Upper lobe of left lung (tissue), 6 donors: ENCODE measurements at regions not wholly inside any gene's neighbourhood (a gene's known extent, or its start where the extent isn't known, plus 50 kb on each side); places are given as distances from the start of the nearest gene placed in this dataset.

Source experiments
- ATAC-seq, 2 donors: fragments of 200-7000 bp; cut with Tn5 transposase; one replicate each; pipeline ENCODE4 v1.9.1; 2022; ENCODE audit warnings: mild to moderate bottlenecking in 2 of 2, moderate library complexity in 2 of 2; ENCODE audit not compliant: low FRiP score in 2 of 2
- DNase-seq, 2 donors: peaks; one replicate each; pipeline ENCODE4 v3.0.0-alpha.2; 2019 to 2020
- H3K27ac ChIP-seq, 4 donors: fragments of 200-600 bp; sonication (generic); one replicate each; pipeline ENCODE4 v1.5.1; 2016 to 2019
- H3K27me3 ChIP-seq, 4 donors: fragments of 200-600 bp; sonication (generic); one replicate each; pipeline ENCODE4 v1.5.1; 2017 to 2019
- H3K36me3 ChIP-seq, 4 donors: fragments of 200-600 bp; sonication (generic); one replicate each; pipeline ENCODE4 v1.5.1; 2016 to 2019
- H3K4me1 ChIP-seq, 4 donors: fragments of 200-600 bp; sonication (generic); one replicate each; pipeline ENCODE4 v1.5.1; 2018 to 2019
- H3K4me3 ChIP-seq, 4 donors: fragments of 200-600 bp; sonication (generic); one replicate each; pipeline ENCODE4 v1.5.1; 2017 to 2019; ENCODE audit warnings: mild to moderate bottlenecking in 2 of 4, moderate library complexity in 1 of 4
- H3K9me3 ChIP-seq, 4 donors: fragments of 200-600 bp; sonication (generic); one replicate each; pipeline ENCODE4 v1.5.1; 2018 to 2019
- EP300 ChIP-seq, 4 donors: sonication (generic); formaldehyde crosslinking; IDR thresholded peaks; one replicate each; pipeline ENCODE4 v1.5.1; 2017; ENCODE audit warnings: antibody characterized with exemption in 4 of 4, control low read depth in 2 of 4
- POLR2A ChIP-seq, 4 donors: fragments of 450-650 bp; IDR thresholded peaks; one replicate each; pipeline ENCODE4 v1.5.1; 2016 to 2017; ENCODE audit warnings: antibody characterized with exemption in 4 of 4, mild to moderate bottlenecking in 2 of 4
- POLR2AphosphoS5 ChIP-seq, 2 donors: sonication (generic); formaldehyde crosslinking; IDR thresholded peaks; one replicate each; pipeline ENCODE4 v1.5.1; 2017; ENCODE audit warnings: antibody characterized with exemption in 2 of 2
- WGBS, 2 donors: methylation state at CpG; one replicate each; pipeline ENCODE4 v1.1.5; 2017 to 2018; 5-methylcytosine and 5-hydroxymethylcytosine counted together
- TF ChIP-seq, protein P1 (sequence below), 6 experiments: fragments of 450-650 bp in 4 of 6; fragments of 200-600 bp in 2 of 6; sonication (generic) in 2 of 6; IDR thresholded peaks; one replicate each; pipeline ENCODE4 v1.5.1; 2016 to 2019; ENCODE audit warnings: antibody characterized with exemption in 6 of 6
- donor health status: DM: no; HTN: no; CAD: no; lungs with moderate emphysema.
- donor health status: DM: no; HTN: yes; CAD: no; lungs with severe emphysema.

DNA sequence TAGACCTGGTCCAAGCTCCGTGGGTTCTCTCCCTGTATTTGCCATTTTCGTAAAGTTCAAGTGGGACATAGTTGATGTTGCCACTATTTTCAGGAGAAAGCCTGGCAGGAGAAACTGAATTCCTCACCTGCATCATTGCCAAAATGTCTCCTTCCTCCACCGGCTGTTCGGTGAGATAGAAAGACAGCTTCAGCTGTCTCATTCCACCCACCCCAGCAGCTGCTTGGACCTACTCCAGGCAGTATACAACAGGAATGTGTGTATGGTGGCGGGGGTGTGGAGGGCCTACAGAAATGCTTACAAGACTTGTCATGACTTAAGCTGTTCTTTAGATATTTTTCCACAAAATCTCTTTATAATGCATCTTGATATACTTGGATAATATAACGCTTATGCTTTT is 132.7 kb upstream of the RAP2B start:
- H3K27ac ChIP-seq: no peak overlapping the region
- WGBS, 2 donors: 66 to 78% methylated on average over 6 of the region's 6 CpGs

DNA sequence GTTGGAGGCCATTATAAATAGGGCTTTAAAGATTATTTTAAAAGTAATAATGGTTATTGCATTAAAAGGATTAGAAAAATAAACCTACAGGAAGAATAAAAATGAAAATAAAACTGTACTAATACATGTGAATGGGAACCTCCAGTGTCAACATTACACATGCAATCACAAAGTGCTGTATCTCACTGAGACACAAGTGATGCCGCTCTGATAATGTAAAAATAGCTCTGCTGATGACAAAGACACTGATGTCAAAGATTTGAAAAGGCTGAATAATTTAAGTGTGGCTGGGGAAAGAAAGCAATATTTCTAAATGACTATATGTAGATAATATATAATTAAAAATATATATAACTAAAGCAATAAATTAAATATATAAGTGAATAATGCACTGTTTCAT is 129.1 kb upstream of the RAP2B start:
- Histone ChIP-seq H3K4me3 (no peak overlapping the region), H3K9me3 (no peaks in the 10 kb centered on the region), H3K27ac (no peak overlapping the region), H3K27me3 (no peaks in the 10 kb centered on the region), H3K4me1 (no peaks in the 10 kb centered on the region), H3K36me3 (no peaks in the 10 kb centered on the region)
- TF ChIP-seq, protein P1, sequence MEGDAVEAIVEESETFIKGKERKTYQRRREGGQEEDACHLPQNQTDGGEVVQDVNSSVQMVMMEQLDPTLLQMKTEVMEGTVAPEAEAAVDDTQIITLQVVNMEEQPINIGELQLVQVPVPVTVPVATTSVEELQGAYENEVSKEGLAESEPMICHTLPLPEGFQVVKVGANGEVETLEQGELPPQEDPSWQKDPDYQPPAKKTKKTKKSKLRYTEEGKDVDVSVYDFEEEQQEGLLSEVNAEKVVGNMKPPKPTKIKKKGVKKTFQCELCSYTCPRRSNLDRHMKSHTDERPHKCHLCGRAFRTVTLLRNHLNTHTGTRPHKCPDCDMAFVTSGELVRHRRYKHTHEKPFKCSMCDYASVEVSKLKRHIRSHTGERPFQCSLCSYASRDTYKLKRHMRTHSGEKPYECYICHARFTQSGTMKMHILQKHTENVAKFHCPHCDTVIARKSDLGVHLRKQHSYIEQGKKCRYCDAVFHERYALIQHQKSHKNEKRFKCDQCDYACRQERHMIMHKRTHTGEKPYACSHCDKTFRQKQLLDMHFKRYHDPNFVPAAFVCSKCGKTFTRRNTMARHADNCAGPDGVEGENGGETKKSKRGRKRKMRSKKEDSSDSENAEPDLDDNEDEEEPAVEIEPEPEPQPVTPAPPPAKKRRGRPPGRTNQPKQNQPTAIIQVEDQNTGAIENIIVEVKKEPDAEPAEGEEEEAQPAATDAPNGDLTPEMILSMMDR (IDR thresholded peaks at IDR 0.05): no peak
- TF ChIP-seq EP300 (IDR thresholded peaks at IDR 0.05) (no peak), POLR2A (IDR thresholded peaks at IDR 0.05) (no peak), POLR2AphosphoS5 (IDR thresholded peaks at IDR 0.05) (no peak)
- ATAC-seq (no peak), DNase-seq (no peak)
- WGBS, 2 donors: 96 to 100% methylated on average over 1 of the region's 1 CpG

More for the DNA sequence above, 132.7 kb upstream of the RAP2B start:
- ATAC-seq (no peak), DNase-seq (no peak)
- Histone ChIP-seq H3K27me3 (no peaks in the 10 kb centered on the region), H3K36me3 (no peaks in the 10 kb centered on the region), H3K4me1 (no peaks in the 10 kb centered on the region), H3K4me3 (no peak overlapping the region), H3K9me3 (no peaks in the 10 kb centered on the region)
- TF ChIP-seq POLR2A (IDR thresholded peaks at IDR 0.05) (no peak), EP300 (IDR thresholded peaks at IDR 0.05) (no peak), POLR2AphosphoS5 (IDR thresholded peaks at IDR 0.05) (no peak)
- TF ChIP-seq, protein P1 (IDR thresholded peaks at IDR 0.05): no peak

DNA sequence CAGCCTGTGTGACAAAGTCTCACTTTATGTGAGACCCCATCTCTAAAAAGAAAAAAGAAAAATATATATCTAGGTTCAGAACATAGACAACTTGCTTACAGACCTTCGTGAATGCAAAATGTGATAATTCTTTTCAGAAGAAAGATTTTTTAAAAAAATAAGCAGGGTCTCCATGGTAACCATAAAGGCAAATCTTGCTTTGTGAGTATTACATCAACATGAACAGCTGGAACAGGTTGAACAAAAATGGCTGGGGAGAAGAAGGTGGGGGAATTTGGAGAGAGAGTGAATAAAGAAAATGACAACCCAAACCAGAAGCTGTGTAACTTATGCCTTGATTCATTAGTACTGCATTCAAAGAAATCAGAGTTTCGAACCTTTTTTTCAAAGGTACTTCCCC is 125.2 kb upstream of the RAP2B start:
- Histone ChIP-seq H3K27me3 (no peaks in the 10 kb centered on the region), H3K4me3 (no peak overlapping the region), H3K27ac (no peak overlapping the region), H3K4me1 (no peaks in the 10 kb centered on the region), H3K36me3 (no peaks in the 10 kb centered on the region), H3K9me3 (no peaks in the 10 kb centered on the region)
- TF ChIP-seq, protein P1 (IDR thresholded peaks at IDR 0.05): no peak
- TF ChIP-seq EP300 (IDR thresholded peaks at IDR 0.05) (no peak), POLR2A (IDR thresholded peaks at IDR 0.05) (no peak), POLR2AphosphoS5 (IDR thresholded peaks at IDR 0.05) (no peak)
- DNase-seq (no peak), ATAC-seq (no peak)
- WGBS, 2 donors: 88 to 94% methylated on average over 2 of the region's 2 CpGs

DNA sequence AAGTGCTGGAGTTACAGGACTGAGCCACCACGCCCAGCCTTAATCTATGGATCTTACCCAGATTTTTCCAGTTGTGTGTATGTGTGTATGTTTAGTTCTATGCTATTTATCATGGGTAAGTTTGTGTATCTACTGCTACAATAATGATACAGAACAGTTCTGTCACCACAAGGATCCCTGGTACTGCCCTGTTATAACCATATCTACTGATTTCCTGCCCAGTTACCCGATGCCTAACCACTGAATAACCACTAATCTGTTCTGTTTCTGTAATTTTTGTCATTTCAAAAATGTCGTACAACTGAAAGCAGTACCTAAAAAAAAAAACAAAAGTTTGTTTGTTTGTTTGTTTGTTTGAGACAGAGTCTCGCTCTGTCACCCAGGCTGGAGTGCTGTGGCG is 123.7 kb upstream of the RAP2B start:
- no peak overlapping the region for H3K4me3 ChIP-seq
- ATAC-seq (no peak), DNase-seq (no peak)
- no peaks in the 10 kb centered on the region for H3K27me3 ChIP-seq
- no peak overlapping the region for H3K27ac ChIP-seq
- TF ChIP-seq EP300 (IDR thresholded peaks at IDR 0.05) (no peak), POLR2A (IDR thresholded peaks at IDR 0.05) (no peak), POLR2AphosphoS5 (IDR thresholded peaks at IDR 0.05) (no peak)
- TF ChIP-seq, protein P1 (IDR thresholded peaks at IDR 0.05): no peak
- H3K4me1 ChIP-seq: peaks cover 0 to 2% (median under 1%) of the 10 kb centered on the region in 4 donors
- no peaks in the 10 kb centered on the region for H3K36me3 ChIP-seq
- H3K9me3 ChIP-seq: no peaks in the 10 kb centered on the region
- WGBS, 2 donors: 73 to 82% methylated on average over 5 of the region's 5 CpGs

DNA sequence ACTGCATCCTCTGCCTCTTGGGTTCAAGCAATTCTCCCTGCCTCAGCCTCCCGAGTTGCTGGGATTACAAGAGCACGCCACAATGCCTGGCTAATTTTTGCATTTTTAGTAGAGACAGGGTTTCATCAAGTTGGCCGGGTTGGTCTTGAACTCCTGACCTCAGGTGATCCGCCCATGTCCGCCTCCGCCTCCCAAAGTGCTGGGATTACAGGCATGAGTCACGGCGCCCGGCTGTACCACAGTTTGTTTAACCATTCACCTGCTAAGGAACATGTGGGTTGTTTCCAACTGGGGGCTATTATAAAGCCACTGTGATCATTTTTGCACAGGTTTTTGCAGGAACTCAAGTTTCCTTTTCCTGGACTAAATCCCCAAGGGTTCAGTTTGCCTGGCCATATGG is 123.2 kb upstream of the RAP2B start:
- Histone ChIP-seq H3K27ac (no peak overlapping the region), H3K36me3 (no peaks in the 10 kb centered on the region), H3K27me3 (no peaks in the 10 kb centered on the region), H3K4me3 (no peak overlapping the region), H3K9me3 (no peaks in the 10 kb centered on the region), H3K4me1 (peaks cover 0 to 5% (median 1%) of the 10 kb centered on the region in 4 donors)
- DNase-seq (no peak), ATAC-seq (no peak)
- 74 to 77% methylated on average over 6 to 9 of the region's 9 CpGs for WGBS, 2 donors
- TF ChIP-seq POLR2A (IDR thresholded peaks at IDR 0.05) (no peak), POLR2AphosphoS5 (IDR thresholded peaks at IDR 0.05) (no peak), EP300 (IDR thresholded peaks at IDR 0.05) (no peak)
- TF ChIP-seq, protein P1 (IDR thresholded peaks at IDR 0.05): no peak
